Gastroesophageal sphincter (tissue), 3 donors: ENCODE measurements at regions not wholly inside any gene's neighbourhood (a gene's known extent, or its start where the extent isn't known, plus 50 kb on each side); places are given as distances from the start of the nearest gene placed in this dataset.

ENCODE experiments used
- POLR2A ChIP-seq, 2 donors: fragments of 450-650 bp; IDR thresholded peaks; one replicate each; pipeline ENCODE4 v1.6.1; 2017; ENCODE audit warnings: antibody characterized with exemption in 2 of 2, mild to moderate bottlenecking in 2 of 2, moderate library complexity in 1 of 2
- POLR2AphosphoS5 ChIP-seq: sonication (generic); formaldehyde crosslinking; IDR thresholded peaks from one replicate; pipeline ENCODE4 v1.6.1; 2017; ENCODE audit warnings: antibody characterized with exemption
- TF ChIP-seq, protein P1 (sequence below), 4 experiments: fragments of 200-600 bp in 2 of 4; fragments of 450-650 bp in 2 of 4; sonication (generic) in 1 of 4; IDR thresholded peaks; one replicate each; pipeline ENCODE4 v1.5.1; 2017 to 2019; ENCODE audit warnings: antibody characterized with exemption in 4 of 4, mild to moderate bottlenecking in 2 of 4, moderate library complexity in 2 of 4

DNA sequence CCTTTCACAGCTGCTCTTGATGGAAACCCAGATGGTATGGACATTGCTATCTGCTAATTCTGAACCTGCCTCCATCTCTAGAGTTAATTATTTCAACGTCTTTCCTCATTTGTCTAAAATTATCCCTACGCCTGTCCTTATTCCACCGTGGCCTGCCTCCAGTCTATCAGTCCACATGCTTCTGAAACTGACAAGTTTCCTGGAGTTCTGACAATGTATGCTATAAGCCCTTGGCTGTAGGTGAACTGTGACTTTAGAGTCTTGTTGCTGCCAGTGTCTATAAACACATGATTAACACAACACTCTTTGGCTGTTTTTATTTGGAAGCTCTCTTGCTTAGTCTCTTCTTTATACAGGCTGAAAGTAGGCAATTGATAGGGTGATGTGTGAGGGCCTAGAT lies 1052.9 kb downstream of the TMTC2 start:
- TF ChIP-seq, protein P1, sequence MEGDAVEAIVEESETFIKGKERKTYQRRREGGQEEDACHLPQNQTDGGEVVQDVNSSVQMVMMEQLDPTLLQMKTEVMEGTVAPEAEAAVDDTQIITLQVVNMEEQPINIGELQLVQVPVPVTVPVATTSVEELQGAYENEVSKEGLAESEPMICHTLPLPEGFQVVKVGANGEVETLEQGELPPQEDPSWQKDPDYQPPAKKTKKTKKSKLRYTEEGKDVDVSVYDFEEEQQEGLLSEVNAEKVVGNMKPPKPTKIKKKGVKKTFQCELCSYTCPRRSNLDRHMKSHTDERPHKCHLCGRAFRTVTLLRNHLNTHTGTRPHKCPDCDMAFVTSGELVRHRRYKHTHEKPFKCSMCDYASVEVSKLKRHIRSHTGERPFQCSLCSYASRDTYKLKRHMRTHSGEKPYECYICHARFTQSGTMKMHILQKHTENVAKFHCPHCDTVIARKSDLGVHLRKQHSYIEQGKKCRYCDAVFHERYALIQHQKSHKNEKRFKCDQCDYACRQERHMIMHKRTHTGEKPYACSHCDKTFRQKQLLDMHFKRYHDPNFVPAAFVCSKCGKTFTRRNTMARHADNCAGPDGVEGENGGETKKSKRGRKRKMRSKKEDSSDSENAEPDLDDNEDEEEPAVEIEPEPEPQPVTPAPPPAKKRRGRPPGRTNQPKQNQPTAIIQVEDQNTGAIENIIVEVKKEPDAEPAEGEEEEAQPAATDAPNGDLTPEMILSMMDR (IDR thresholded peaks at IDR 0.05): no peak
- no peak for TF ChIP-seq POLR2AphosphoS5
- TF ChIP-seq POLR2A (IDR thresholded peaks at IDR 0.05): no peak
